ENCODE measurements at regions not wholly inside any gene's neighbourhood (a gene's known extent, or its start where the extent isn't known, plus 50 kb on each side); places are given as distances from the start of the nearest gene placed in this dataset.
A peak's percentile ranks its signal among the peaks of the same experiment; 100 is the strongest.
"Not testable (repeated sequence)": the region's sequence is repeated elsewhere in the genome, so short reads cannot be mapped to it uniquely, and the experiment has no call there.

DNA sequence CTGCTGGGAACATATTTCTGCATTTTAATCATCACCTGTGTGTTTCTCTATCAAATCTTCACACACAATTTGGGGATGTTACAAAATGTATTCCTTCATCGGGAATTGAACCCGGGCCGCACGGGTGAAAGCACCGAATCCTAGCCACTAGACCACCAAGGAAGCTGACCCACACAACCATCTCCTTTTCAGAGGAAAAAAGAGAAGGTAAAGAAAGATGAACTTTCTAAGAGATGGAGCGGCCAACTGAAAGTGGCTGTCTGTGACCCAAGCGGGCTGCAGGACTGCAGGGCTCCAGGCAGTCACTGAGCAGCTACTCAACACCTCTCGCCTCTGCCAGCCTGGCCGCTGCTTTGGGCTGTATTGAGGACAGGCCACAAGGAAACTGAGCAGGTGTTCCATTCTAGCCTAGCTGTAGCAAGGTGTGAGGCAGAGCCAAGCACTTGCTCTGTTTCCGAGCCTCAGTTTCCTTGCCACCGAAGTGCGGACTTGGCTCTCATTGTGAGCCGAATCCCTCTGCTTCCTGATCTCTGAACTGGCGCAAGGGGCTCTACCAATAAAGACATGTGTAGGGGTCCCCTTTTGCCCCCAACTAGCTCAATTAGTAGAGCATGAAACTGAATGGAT, 156.9 kb upstream of the NBPF11 start:
- Histone ChIP-seq H3K4me1 (peaks cover 0 to 2% (median under 1%) of the 10 kb centered on the region in 4 donors), H3K9me3 (peaks cover 0 to 38% (median 0%) of the 10 kb centered on the region in 4 donors), H3K27ac (no peak overlapping the region), H3K27me3 (peaks cover 4 to 60% of the 10 kb centered on the region in 2 donors), H3K4me3 (no peak overlapping the region), H3K36me3 (no peaks in the 10 kb centered on the region)
- TF ChIP-seq POLR2A (IDR thresholded peaks at IDR 0.05) (no peak), EP300 (IDR thresholded peaks at IDR 0.05) (no peak)
- TF ChIP-seq, protein P1, sequence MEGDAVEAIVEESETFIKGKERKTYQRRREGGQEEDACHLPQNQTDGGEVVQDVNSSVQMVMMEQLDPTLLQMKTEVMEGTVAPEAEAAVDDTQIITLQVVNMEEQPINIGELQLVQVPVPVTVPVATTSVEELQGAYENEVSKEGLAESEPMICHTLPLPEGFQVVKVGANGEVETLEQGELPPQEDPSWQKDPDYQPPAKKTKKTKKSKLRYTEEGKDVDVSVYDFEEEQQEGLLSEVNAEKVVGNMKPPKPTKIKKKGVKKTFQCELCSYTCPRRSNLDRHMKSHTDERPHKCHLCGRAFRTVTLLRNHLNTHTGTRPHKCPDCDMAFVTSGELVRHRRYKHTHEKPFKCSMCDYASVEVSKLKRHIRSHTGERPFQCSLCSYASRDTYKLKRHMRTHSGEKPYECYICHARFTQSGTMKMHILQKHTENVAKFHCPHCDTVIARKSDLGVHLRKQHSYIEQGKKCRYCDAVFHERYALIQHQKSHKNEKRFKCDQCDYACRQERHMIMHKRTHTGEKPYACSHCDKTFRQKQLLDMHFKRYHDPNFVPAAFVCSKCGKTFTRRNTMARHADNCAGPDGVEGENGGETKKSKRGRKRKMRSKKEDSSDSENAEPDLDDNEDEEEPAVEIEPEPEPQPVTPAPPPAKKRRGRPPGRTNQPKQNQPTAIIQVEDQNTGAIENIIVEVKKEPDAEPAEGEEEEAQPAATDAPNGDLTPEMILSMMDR (IDR thresholded peaks at IDR 0.05): no peak
- WGBS, 2 donors: 19 to 33% methylated on average over 14 of the region's 14 CpGs
- DNase-seq (ENCODE audit: low spot score in 2 of 2): no peak

DNA sequence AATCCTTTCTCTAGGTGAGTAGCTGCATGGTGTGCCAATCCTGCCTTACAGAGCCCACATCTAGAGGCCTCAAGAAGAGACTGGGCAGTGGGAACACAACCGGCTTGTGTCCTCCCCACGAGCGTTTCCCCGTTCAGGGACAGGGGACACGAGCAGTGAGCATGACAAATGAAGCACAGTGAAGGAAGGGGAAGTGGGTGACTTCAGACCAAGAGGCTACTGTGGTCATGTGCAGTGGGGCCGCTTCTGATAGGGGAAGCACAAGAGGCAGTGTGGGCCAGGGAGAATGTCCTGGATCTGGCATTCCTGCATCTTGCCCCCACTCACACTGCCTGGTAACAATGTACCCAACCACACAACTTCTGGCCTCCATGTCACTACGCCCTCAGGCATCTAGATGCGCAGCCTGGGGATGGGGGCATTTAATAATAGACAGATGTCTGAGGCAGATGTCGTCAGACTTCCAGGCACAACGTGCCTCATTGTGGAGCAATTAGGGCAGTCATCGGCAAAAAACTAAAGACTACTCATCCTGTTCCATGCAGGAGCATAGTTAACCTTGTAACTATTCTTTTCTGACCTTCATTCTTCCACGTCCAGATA, 155.6 kb upstream of the NBPF11 start:
- no peak overlapping the region for H3K27ac ChIP-seq
- H3K36me3 ChIP-seq: no peaks in the 10 kb centered on the region
- H3K27me3 ChIP-seq: peaks cover 4 to 60% of the 10 kb centered on the region in 2 donors
- DNase-seq (ENCODE audit: low spot score in 2 of 2): peak in 1 of 2 donors; percentile 18
- H3K4me3 ChIP-seq: no peak overlapping the region
- TF ChIP-seq, protein P1 (IDR thresholded peaks at IDR 0.05): no peak
- TF ChIP-seq POLR2A (IDR thresholded peaks at IDR 0.05) (no peak), EP300 (IDR thresholded peaks at IDR 0.05) (no peak)
- WGBS, 2 donors: 52 to 60% methylated on average over 12 of the region's 12 CpGs
- peaks cover 0 to 36% (median 0%) of the 10 kb centered on the region in 4 donors for H3K9me3 ChIP-seq
- H3K4me1 ChIP-seq: peaks cover 0 to 8% (median 4%) of the 10 kb centered on the region in 4 donors

DNA sequence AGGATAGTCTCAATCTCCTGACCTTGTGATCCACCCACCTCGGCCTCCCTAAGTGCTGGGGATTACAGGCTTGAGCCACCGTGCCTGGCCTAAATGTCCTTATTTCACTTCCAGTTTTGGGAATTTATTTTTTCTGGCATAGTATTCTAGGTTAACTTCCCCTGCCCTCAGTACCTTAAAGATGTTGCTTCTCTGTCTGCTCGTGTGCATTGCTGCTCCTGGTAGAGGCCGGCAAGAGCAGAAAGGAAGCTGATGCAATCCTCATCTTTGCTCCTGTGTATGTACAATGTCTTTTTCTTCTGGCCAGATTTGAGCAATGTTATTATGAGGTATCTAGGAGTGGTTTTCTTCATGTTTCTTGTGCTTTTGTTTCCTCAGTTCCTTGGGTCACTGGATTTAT, 152.9 kb upstream of the NBPF11 start:
- H3K4me1 ChIP-seq; H3K4me3 ChIP-seq; H3K36me3 ChIP-seq; H3K27ac ChIP-seq; DNase-seq (ENCODE audit: low spot score in 2 of 2): not testable (repeated sequence)
- H3K9me3 ChIP-seq: peaks cover 0 to 12% (median 0%) of the 10 kb centered on the region in 4 donors
- 64 to 74% methylated on average over 4 of the region's 4 CpGs for WGBS, 2 donors
- H3K27me3 ChIP-seq: peaks cover under 1 to 45% of the 10 kb centered on the region in 2 donors

DNA sequence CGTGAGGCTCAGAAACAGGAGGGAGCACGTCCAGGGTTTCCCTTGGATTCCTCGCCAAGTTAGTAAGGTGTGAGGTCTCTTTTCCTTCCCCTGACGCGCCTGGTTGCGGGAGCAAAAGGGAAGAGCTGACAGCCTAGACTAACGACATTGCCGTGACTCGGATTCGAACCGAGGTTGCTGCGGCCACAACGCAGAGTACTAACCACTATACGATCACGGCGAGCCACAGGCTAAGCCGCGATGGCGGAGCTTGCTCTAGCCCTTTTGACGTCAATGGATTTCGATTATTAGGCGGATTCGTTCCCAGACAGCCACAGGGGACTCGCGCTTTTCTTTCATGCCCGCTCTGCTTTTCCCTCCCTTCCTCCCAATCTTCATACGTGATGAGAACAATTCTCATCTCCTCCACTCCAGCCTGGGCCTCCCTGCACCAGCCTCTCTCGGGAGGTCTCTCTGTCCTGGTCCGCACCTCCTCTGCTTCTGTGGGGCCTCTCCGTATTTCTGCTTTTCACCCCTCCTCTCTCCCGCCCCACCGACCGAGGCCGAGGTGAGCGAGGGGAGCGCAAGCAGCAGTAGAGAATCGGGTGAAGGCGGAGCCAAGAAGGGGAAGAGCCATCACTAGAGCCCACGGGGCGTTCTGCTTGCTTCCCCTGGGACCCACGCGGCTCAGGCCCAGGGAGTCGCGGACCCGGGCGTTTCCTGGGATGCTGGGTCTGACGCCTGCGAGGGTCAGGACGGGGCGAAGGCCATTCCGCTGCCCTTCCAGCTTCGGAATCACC, 150.7 kb upstream of the NBPF11 start:
- H3K4me3 ChIP-seq: peak overlapping the region; percentile 8 to 45 (median 30)
- not testable (repeated sequence) for H3K27ac ChIP-seq, H3K9me3 ChIP-seq, H3K36me3 ChIP-seq, H3K4me1 ChIP-seq
- no CpG with 5 or more reads among the region's 52 CpGs for WGBS, 2 donors
- peaks cover 0 to 23% of the 10 kb centered on the region in 2 donors for H3K27me3 ChIP-seq
- DNase-seq (ENCODE audit: low spot score in 2 of 2): peak in 1 of 2 donors; percentile 45

DNA sequence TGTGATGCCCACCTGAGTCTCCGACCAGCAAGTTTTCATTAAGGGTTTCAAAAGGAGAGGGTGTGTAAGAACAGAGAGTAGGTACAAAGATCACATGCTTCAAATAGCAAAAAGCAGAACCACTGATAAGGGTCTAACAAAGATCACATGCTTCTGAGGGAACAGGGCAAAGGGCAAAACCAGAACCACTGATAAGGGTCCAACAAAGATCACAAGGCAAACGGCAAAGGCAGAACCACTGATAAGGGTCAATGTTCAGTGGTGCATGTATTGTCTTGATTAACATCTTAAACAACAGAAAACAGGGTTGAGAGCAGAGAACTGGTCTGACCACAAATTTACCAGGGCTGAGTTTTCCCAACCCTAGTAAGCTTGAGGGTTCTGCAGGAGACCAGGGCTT, 145.8 kb upstream of the NBPF11 start:
- not testable (repeated sequence) for DNase-seq (ENCODE audit: low spot score in 2 of 2)

DNA sequence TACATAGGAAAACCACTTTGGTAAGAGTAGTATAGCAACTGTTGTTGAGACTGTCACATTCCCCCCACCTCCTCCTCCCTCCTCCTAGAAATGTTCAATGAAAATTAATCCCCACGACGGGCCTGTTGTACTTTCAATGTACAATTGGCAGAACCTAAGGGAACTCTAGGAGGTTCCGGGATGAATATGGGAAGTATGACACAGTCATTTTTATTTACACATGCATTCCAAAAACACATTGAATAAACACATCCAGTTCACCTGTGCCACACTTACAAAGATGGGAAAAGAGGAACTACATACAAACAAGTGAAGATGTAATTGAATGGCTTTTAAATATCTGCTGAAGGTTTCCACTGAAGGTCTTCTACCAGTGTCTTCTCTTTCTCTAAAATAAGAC, 144.4 kb upstream of the NBPF11 start:
- Histone ChIP-seq H3K4me3 (no peak overlapping the region), H3K27ac (no peak overlapping the region), H3K36me3 (no peaks in the 10 kb centered on the region), H3K9me3 (no peaks in the 10 kb centered on the region), H3K27me3 (no peaks in the 10 kb centered on the region), H3K4me1 (no peaks in the 10 kb centered on the region)
- TF ChIP-seq, protein P1 (IDR thresholded peaks at IDR 0.05): no peak
- TF ChIP-seq EP300 (IDR thresholded peaks at IDR 0.05): no peak
- TF ChIP-seq POLR2A (IDR thresholded peaks at IDR 0.05): no peak
- 92 to 94% methylated on average over 3 of the region's 3 CpGs for WGBS, 2 donors
- DNase-seq (ENCODE audit: low spot score in 2 of 2): no peak

More for the DNA sequence above, 145.8 kb upstream of the NBPF11 start:
- H3K9me3 ChIP-seq, H3K36me3 ChIP-seq, H3K27me3 ChIP-seq, H3K4me1 ChIP-seq, H3K27ac ChIP-seq, H3K4me3 ChIP-seq: not testable (repeated sequence)
- 77 to 89% methylated on average over 2 of the region's 2 CpGs for WGBS, 2 donors
